Gastroesophageal sphincter (tissue), 3 donors: ENCODE measurements at regions not wholly inside any gene's neighbourhood (a gene's known extent, or its start where the extent isn't known, plus 50 kb on each side); places are given as distances from the start of the nearest gene placed in this dataset.

Experiments
- CTCF ChIP-seq, 4 experiments: fragments of 200-600 bp in 2 of 4; fragments of 450-650 bp in 2 of 4; sonication (generic) in 1 of 4; IDR thresholded peaks; one replicate each; pipeline ENCODE4 v1.5.1; 2017 to 2019; ENCODE audit warnings: antibody characterized with exemption in 4 of 4, mild to moderate bottlenecking in 2 of 4, moderate library complexity in 2 of 4
- POLR2AphosphoS5 ChIP-seq: sonication (generic); formaldehyde crosslinking; IDR thresholded peaks from one replicate; pipeline ENCODE4 v1.6.1; 2017; ENCODE audit warnings: antibody characterized with exemption

- TF ChIP-seq CTCF (IDR thresholded peaks at IDR 0.05) (no peak), POLR2AphosphoS5 (no peak)
These were observed 2381.7 kb downstream of the MAT2B start for GRCh38 chr5:165887147-165887546.
